HEK293T (cell line): ENCODE measurements at regions not wholly inside any gene's neighbourhood (a gene's known extent, or its start where the extent isn't known, plus 50 kb on each side); places are given as distances from the start of the nearest gene placed in this dataset.

Experiments
- ARNT ChIP-seq: fragments of 450-650 bp; IDR thresholded peaks from 2 replicates; pipeline ENCODE4 v1.6.1; 2017; ENCODE audit warnings: mild to moderate bottlenecking
- BHLHE40 ChIP-seq: fragments of 450-650 bp; IDR thresholded peaks from 2 replicates; pipeline ENCODE4 v1.6.1; 2016; ENCODE audit warnings: mild to moderate bottlenecking, moderate library complexity, borderline replicate concordance
- CTBP1 ChIP-seq: fragments of 450-650 bp; IDR thresholded peaks from 2 replicates; pipeline ENCODE4 v1.6.1; 2016; ENCODE audit warnings: borderline replicate concordance
- NFRKB ChIP-seq: fragments of 450-650 bp; IDR thresholded peaks from 2 replicates; pipeline ENCODE4 v1.6.1; 2016; ENCODE audit warnings: mild to moderate bottlenecking, moderate library complexity
- SP1 ChIP-seq: fragments of 450-650 bp; IDR thresholded peaks from 2 replicates; pipeline ENCODE4 v1.6.1; 2017

DNA sequence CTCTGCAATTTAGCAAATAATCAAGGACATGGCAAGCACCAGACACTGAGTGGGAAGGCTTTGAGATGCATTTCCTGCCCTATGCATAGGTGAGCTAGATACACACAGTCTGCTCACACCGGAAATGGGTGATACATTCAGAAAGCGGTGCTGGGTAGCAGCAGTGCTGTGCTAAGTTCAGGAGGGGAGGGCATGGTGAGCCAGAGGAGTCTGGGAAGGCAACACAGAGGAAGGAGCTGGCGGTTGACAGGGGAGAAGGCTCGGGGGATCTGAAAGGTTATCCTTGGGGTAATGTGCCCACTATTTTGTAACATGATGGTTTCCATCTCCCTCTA is 57.4 kb upstream of the EPAS1 start:
- TF ChIP-seq SP1, result no peak
- TF ChIP-seq BHLHE40, result no peak
- no peak for TF ChIP-seq ARNT
- no peak for TF ChIP-seq NFRKB
- TF ChIP-seq CTBP1, result no peak
